Prostate gland (tissue), 2 donors: ENCODE measurements at regions not wholly inside any gene's neighbourhood (a gene's known extent, or its start where the extent isn't known, plus 50 kb on each side); places are given as distances from the start of the nearest gene placed in this dataset.

Experiments used
- CTCF ChIP-seq, 4 experiments: fragments of 200-600 bp in 2 of 4; fragments of 450-650 bp in 2 of 4; sonication (generic) in 2 of 4; IDR thresholded peaks; 1 replicate in 3 of 4; 2 replicates in 1 of 4; pipeline ENCODE4 v1.5.1; 2016 to 2019; ENCODE audit warnings: antibody characterized with exemption in 4 of 4, mild to moderate bottlenecking in 2 of 4, moderate library complexity in 2 of 4
- POLR2A ChIP-seq: fragments of 450-650 bp; IDR thresholded peaks from one replicate; pipeline ENCODE4 v1.6.1; 2016; ENCODE audit warnings: antibody characterized with exemption, mild to moderate bottlenecking
- POLR2AphosphoS5 ChIP-seq: sonication (generic); formaldehyde crosslinking; IDR thresholded peaks from one replicate; pipeline ENCODE4 v1.6.1; 2017; ENCODE audit warnings: antibody characterized with exemption

DNA sequence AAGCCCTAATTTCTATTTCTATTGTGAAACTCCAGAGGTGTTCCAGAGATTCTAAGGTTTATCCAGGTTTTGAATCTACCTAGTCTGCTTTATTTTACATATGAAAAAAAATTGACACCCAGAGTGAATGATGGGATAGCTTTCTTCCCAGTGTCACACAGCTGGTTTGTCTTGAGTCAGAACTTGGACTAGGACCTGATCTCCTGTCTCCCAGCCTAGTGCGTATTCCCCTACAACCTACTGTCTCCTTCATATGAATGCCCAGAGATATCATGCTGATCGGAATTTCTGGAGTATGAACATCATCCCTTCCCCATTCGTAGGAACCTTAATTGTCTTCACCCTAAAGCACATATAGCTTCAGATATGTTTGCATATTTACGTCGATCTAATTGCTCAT, 524.2 kb downstream of the SPATA31D1 start:
- TF ChIP-seq CTCF (IDR thresholded peaks at IDR 0.05) (no peak), POLR2A (no peak), POLR2AphosphoS5 (no peak)
